ENCODE measurements at regions not wholly inside any gene's neighbourhood (a gene's known extent, or its start where the extent isn't known, plus 50 kb on each side); places are given as distances from the start of the nearest gene placed in this dataset.

DNA sequence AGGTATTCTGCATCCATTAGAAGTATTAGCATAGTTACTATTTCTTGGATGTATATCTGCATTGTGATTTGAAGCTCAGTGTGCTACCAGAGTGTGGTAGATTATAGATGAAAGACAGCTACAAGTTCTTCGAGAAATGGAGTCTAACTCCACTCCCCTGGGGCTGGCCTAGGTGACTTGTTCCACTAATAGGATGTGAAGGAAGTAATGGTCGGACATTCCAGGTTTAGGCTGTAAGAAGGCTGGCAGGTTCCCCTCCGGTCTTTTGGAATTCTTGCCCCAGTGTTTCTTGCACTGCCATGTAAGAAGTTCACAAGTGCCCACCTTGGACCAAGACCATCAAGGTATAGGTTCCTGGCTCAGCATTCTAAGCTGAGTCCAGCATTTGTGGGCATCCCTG is 236.4 kb downstream of the FLRT2 start:
- Histone ChIP-seq H3K4me3 (no peak overlapping the region), H3K4me1 (peaks cover 0 to 10% (median 0%) of the 10 kb centered on the region in 4 donors), H3K27ac (no peak overlapping the region), H3K27me3 (no peaks in the 10 kb centered on the region), H3K9me3 (no peaks in the 10 kb centered on the region), H3K36me3 (no peaks in the 10 kb centered on the region)
- 88 to 96% methylated on average over 3 of the region's 3 CpGs for WGBS, 2 donors
- TF ChIP-seq EP300 (IDR thresholded peaks at IDR 0.05) (no peak), POLR2A (IDR thresholded peaks at IDR 0.05) (no peak)
- TF ChIP-seq, protein P1, sequence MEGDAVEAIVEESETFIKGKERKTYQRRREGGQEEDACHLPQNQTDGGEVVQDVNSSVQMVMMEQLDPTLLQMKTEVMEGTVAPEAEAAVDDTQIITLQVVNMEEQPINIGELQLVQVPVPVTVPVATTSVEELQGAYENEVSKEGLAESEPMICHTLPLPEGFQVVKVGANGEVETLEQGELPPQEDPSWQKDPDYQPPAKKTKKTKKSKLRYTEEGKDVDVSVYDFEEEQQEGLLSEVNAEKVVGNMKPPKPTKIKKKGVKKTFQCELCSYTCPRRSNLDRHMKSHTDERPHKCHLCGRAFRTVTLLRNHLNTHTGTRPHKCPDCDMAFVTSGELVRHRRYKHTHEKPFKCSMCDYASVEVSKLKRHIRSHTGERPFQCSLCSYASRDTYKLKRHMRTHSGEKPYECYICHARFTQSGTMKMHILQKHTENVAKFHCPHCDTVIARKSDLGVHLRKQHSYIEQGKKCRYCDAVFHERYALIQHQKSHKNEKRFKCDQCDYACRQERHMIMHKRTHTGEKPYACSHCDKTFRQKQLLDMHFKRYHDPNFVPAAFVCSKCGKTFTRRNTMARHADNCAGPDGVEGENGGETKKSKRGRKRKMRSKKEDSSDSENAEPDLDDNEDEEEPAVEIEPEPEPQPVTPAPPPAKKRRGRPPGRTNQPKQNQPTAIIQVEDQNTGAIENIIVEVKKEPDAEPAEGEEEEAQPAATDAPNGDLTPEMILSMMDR (IDR thresholded peaks at IDR 0.05), result no peak
- no peak for DNase-seq (ENCODE audit: low spot score in 2 of 2)

DNA sequence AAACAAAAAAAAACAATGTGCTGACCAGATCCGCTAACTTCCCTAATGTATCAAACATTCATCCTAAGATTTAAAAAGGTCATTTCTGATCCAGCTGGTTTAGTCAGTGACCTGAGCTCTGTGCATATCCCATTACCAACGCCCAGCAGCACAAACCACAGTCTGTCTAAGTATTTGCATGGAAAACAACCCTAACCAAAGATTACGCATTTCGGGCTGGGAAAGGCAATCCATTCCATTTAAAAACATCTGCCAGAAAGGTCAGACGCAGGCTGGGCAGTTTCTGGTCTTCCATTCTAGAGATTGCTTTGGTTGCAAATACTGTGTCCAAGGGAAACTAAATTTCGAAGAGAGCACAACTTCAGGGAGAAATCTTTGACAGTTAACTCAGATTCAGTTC is 234.9 kb downstream of the FLRT2 start:
- H3K27me3 ChIP-seq, result no peaks in the 10 kb centered on the region
- no peaks in the 10 kb centered on the region for H3K36me3 ChIP-seq
- DNase-seq (ENCODE audit: low spot score in 2 of 2), result peak; percentile 17 to 49
- 35 to 65% methylated on average over 6 of the region's 6 CpGs for WGBS, 2 donors
- no peaks in the 10 kb centered on the region for H3K9me3 ChIP-seq
- TF ChIP-seq, protein P1 (IDR thresholded peaks at IDR 0.05), result no peak
- peak in 1 of 2 donors; percentile 45 for TF ChIP-seq EP300 (IDR thresholded peaks at IDR 0.05)
- H3K4me1 ChIP-seq, result peaks cover 0 to 10% (median 0%) of the 10 kb centered on the region in 4 donors
- H3K4me3 ChIP-seq, result no peak overlapping the region
- H3K27ac ChIP-seq, result peak overlapping the region in 1 of 4 donors; percentile 33

DNA sequence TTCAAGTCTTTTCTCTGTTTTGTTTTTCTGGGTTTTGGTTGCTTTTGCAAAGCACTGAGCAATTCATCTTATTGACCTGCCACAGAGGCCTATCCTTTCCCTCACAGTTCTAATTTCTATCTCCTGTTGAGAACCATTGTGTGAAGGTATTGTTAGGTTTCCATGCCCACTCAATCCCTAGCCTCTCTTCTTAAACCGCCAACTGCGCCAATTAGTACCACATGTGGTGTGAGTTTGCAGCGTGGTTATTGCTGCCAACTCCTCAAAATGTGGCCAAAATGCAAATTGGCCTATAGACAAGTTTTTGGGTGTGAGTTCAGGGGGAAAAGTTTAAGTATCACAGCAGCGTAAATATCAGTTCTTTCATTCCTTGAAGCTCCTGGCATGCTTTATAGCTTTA is 232.6 kb downstream of the FLRT2 start:
- TF ChIP-seq EP300 (IDR thresholded peaks at IDR 0.05) (no peak), POLR2A (IDR thresholded peaks at IDR 0.05) (no peak)
- TF ChIP-seq, protein P1 (IDR thresholded peaks at IDR 0.05), result no peak
- Histone ChIP-seq H3K9me3 (no peaks in the 10 kb centered on the region), H3K4me1 (peaks cover 0 to 10% (median 0%) of the 10 kb centered on the region in 4 donors), H3K36me3 (no peaks in the 10 kb centered on the region), H3K27ac (no peak overlapping the region), H3K27me3 (no peaks in the 10 kb centered on the region), H3K4me3 (no peak overlapping the region)
- WGBS, 2 donors, result 78 to 84% methylated on average over 4 of the region's 4 CpGs
- no peak for DNase-seq (ENCODE audit: low spot score in 2 of 2)

DNA sequence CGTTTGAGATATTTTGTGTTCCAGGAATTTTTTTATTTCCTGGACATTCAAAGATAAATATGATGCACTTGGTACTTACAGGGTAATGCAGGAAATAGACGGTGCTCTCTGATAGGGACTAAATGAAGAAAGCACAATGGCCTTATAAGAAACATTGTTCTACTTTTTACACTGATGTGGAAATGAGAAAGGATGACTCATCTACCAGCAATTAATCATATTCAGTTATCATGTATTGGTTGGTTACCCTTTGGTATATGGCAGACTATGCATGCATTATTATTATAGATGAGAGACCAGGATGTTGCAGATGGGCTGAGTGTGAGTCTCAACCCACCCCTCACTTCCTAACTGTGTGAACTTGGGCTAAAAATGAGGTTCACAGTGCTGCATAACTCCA is 222.2 kb downstream of the FLRT2 start:
- H3K27me3 ChIP-seq, result no peaks in the 10 kb centered on the region
- no peaks in the 10 kb centered on the region for H3K36me3 ChIP-seq
- WGBS, 2 donors, result 25 to 41% methylated on average over 2 of the region's 2 CpGs
- H3K27ac ChIP-seq, result no peak overlapping the region
- H3K4me1 ChIP-seq, result no peaks in the 10 kb centered on the region
- no peak overlapping the region for H3K4me3 ChIP-seq
- DNase-seq (ENCODE audit: low spot score in 2 of 2), result no peak
- H3K9me3 ChIP-seq, result no peaks in the 10 kb centered on the region
- TF ChIP-seq EP300 (IDR thresholded peaks at IDR 0.05), result no peak
- TF ChIP-seq, protein P1 (IDR thresholded peaks at IDR 0.05), result no peak
- no peak for TF ChIP-seq POLR2A (IDR thresholded peaks at IDR 0.05)

DNA sequence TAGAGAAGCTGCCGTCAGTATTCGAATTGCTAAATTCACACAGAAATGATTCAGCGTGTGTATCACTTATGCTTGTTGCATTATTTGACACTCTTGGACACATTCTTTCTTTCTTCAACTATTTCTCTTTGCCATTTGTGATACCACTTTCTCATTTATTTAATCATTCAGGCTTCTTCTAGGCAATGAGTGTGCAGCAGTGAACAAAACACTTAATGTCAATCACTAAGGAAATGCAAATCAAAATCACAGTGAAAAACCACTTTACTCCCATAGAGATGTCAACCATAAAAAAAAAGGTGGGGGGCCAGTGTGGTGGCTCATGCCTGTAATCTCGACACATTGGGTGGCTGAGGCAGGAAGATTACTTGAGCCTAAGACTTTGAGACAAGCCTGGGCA is 214.6 kb downstream of the FLRT2 start:
- DNase-seq (ENCODE audit: low spot score in 2 of 2), result no peak
- 91 to 95% methylated on average over 4 of the region's 4 CpGs for WGBS, 2 donors
- H3K36me3 ChIP-seq, result no peaks in the 10 kb centered on the region
- no peak for TF ChIP-seq EP300 (IDR thresholded peaks at IDR 0.05)
- TF ChIP-seq, protein P1 (IDR thresholded peaks at IDR 0.05), result no peak
- no peak for TF ChIP-seq POLR2A (IDR thresholded peaks at IDR 0.05)
- no peak overlapping the region for H3K4me3 ChIP-seq
- no peaks in the 10 kb centered on the region for H3K4me1 ChIP-seq
- no peaks in the 10 kb centered on the region for H3K27me3 ChIP-seq
- H3K9me3 ChIP-seq, result no peaks in the 10 kb centered on the region
- H3K27ac ChIP-seq, result no peak overlapping the region
